GM23338 (cell line): ENCODE measurements at regions not wholly inside any gene's neighbourhood (a gene's known extent, or its start where the extent isn't known, plus 50 kb on each side); places are given as distances from the start of the nearest gene placed in this dataset.

Experiments
- ATAC-seq: fragments of 200-7000 bp; cut with Tn5 transposase; 3 replicates; pipeline ENCODE4 v1.9.1; 2020
- DNase-seq: peaks from one replicate; pipeline ENCODE4 v3.0.0-alpha.2; 2015; ENCODE audit warnings: low spot score
- H2AFZ ChIP-seq: fragments of 200-600 bp; sonication (generic); 2 replicates; pipeline ENCODE4 v1.8.0; 2016; ENCODE audit warnings: antibody characterized with exemption, mild to moderate bottlenecking, moderate library complexity
- H3F3A ChIP-seq: fragments of 200-600 bp; sonication (generic); replicated peaks from 2 replicates; pipeline ENCODE4 v1.8.0; 2017; ENCODE audit warnings: antibody characterized with exemption, mixed run types, low read depth
- H3K27ac ChIP-seq: fragments of 200-600 bp; sonication (generic); 2 replicates; pipeline ENCODE4 v1.6.1; 2016; ENCODE audit warnings: low read depth
- H3K27me3 ChIP-seq: fragments of 200-600 bp; sonication (generic); 2 replicates; pipeline ENCODE4 v1.8.0; 2016; ENCODE audit warnings: mild to moderate bottlenecking, mixed run types, moderate library complexity; ENCODE audit not compliant: insufficient read depth
- H3K36me3 ChIP-seq: fragments of 200-600 bp; sonication (generic); 2 replicates; pipeline ENCODE4 v1.8.0; 2016; ENCODE audit warnings: mild to moderate bottlenecking; ENCODE audit not compliant: insufficient read depth
- H3K4me1 ChIP-seq: fragments of 200-600 bp; sonication (generic); 2 replicates; pipeline ENCODE4 v1.8.0; 2016; ENCODE audit warnings: mild to moderate bottlenecking, moderate library complexity; ENCODE audit not compliant: insufficient read depth
- H3K4me2 ChIP-seq: fragments of 200-600 bp; sonication (generic); 2 replicates; pipeline ENCODE4 v1.7.1; 2017; ENCODE audit warnings: mixed run types
- H3K4me3 ChIP-seq: fragments of 200-600 bp; sonication (generic); 2 replicates; pipeline ENCODE4 v1.6.1; 2016; ENCODE audit warnings: mixed run types
- H3K79me2 ChIP-seq: fragments of 200-600 bp; sonication (generic); replicated peaks from 2 replicates; pipeline ENCODE4 v1.8.0; 2017; ENCODE audit warnings: mild to moderate bottlenecking; ENCODE audit not compliant: insufficient read depth
- H3K9me2 ChIP-seq: fragments of 200-600 bp; sonication (generic); 2 replicates; pipeline ENCODE4 v1.8.0; 2017; ENCODE audit not compliant: insufficient read depth
- H4K20me1 ChIP-seq: fragments of 200-600 bp; sonication (generic); replicated peaks from 2 replicates; pipeline ENCODE4 v1.8.0; 2017; ENCODE audit warnings: mild to moderate bottlenecking; ENCODE audit not compliant: insufficient read depth
- H3K27ac Mint-ChIP-seq: 2 replicates; pipeline ENCODE4 v1.8.0; 2020; ENCODE audit warnings: inconsistent platforms, mild to moderate bottlenecking, moderate library complexity, mixed read lengths
- H3K27me3 Mint-ChIP-seq: 3 replicates; pipeline ENCODE4 v1.8.0; 2022; ENCODE audit warnings: low read depth, mild to moderate bottlenecking, moderate library complexity, mixed read lengths, inconsistent platforms; ENCODE audit not compliant: insufficient read depth, poor library complexity
- H3K36me3 Mint-ChIP-seq: 3 replicates; pipeline ENCODE4 v1.8.0; 2021; ENCODE audit warnings: low read depth, mild to moderate bottlenecking, inconsistent platforms, moderate library complexity, mixed read lengths
- H3K4me1 Mint-ChIP-seq: 3 replicates; pipeline ENCODE4 v1.8.0; 2020; ENCODE audit warnings: mild to moderate bottlenecking, inconsistent platforms, mixed read lengths
- H3K4me3 Mint-ChIP-seq: 3 replicates; pipeline ENCODE4 v1.8.0; 2021; ENCODE audit warnings: moderate library complexity, mild to moderate bottlenecking, inconsistent platforms, mixed read lengths
- H3K9me3 Mint-ChIP-seq: 3 replicates; pipeline ENCODE4 v1.8.0; 2020; ENCODE audit warnings: moderate library complexity, mild to moderate bottlenecking, inconsistent platforms, mixed read lengths
- CREB1 ChIP-seq: fragments of 250-450 bp; sonication (Bioruptor Pico); IDR thresholded peaks from 2 replicates; pipeline ENCODE4 v1.5.0; 2020; ENCODE audit warnings: low read depth, mild to moderate bottlenecking, moderate library complexity
- CTCF ChIP-seq, 2 experiments: fragments of 200-600 bp in 1 of 2; sonication (generic) in 1 of 2; conservative IDR thresholded peaks; 2 replicates each; pipeline versions ENCODE4 v1.5.1 to v1.6.1; 2016 to 2017; ENCODE audit warnings: antibody characterized with exemption in 2 of 2, low read depth in 2 of 2, mild to moderate bottlenecking in 2 of 2, moderate library complexity in 1 of 2
- ETS1 ChIP-seq: IDR thresholded peaks from 2 replicates; pipeline ENCODE4 v1.6.1; 2016; ENCODE audit warnings: antibody characterized with exemption
- EZH2 ChIP-seq: fragments of 200-600 bp; sonication (generic); IDR thresholded peaks from one replicate; pipeline ENCODE4 v1.8.0; 2017; ENCODE audit warnings: antibody characterized with exemption, mild to moderate bottlenecking, low read depth; ENCODE audit not compliant: unreplicated experiment
- EZH2phosphoT487 ChIP-seq: fragments of 200-600 bp; sonication (generic); IDR thresholded peaks from one replicate; pipeline ENCODE4 v1.8.1; 2018; ENCODE audit warnings: antibody characterized with exemption; ENCODE audit not compliant: unreplicated experiment
- JUNB ChIP-seq: IDR thresholded peaks from one replicate; pipeline ENCODE4 v1.6.1; 2016; ENCODE audit warnings: antibody characterized with exemption; ENCODE audit not compliant: unreplicated experiment
- NANOG ChIP-seq: IDR thresholded peaks from 2 replicates; pipeline ENCODE4 v1.6.1; 2016; ENCODE audit warnings: antibody characterized with exemption, borderline replicate concordance
- POLR2AphosphoS5 ChIP-seq: IDR thresholded peaks from 2 replicates; pipeline ENCODE4 v1.6.1; 2016; ENCODE audit warnings: antibody characterized with exemption, low read depth
- REST ChIP-seq: IDR thresholded peaks from one replicate; pipeline ENCODE4 v1.6.1; 2018; ENCODE audit warnings: antibody characterized with exemption; ENCODE audit not compliant: unreplicated experiment
- STAT1 ChIP-seq: IDR thresholded peaks from one replicate; pipeline ENCODE4 v1.6.1; 2016; ENCODE audit warnings: antibody characterized with exemption; ENCODE audit not compliant: unreplicated experiment
- ZNF114 ChIP-seq: fragments of 250-450 bp; sonication (Bioruptor Pico); IDR thresholded peaks from 2 replicates; pipeline ENCODE4 v1.5.0; 2020; ENCODE audit warnings: mild to moderate bottlenecking, moderate library complexity
- ZNF331 ChIP-seq: fragments of 250-450 bp; sonication (Bioruptor Pico); IDR thresholded peaks from 2 replicates; pipeline ENCODE4 v1.5.0; 2020; ENCODE audit warnings: low read depth, mild to moderate bottlenecking, moderate library complexity
- ZNF462 ChIP-seq: fragments of 250-450 bp; sonication (Bioruptor Pico); IDR thresholded peaks from 2 replicates; pipeline ENCODE4 v1.5.0; 2020; ENCODE audit warnings: mild to moderate bottlenecking, moderate library complexity

GRCh38 chr11:121930004-121930965 is 185.7 kb downstream of the BLID start:
- no peaks in the 10 kb centered on the region for H3F3A ChIP-seq
- peak overlapping the region; percentile 4; the same call in 1 of the 2 replicates for H2AFZ ChIP-seq
- H3K79me2 ChIP-seq, result no peaks in the 10 kb centered on the region
- Mint-ChIP-seq H3K4me3 (no peak overlapping the region), H3K27me3 (peaks cover 3% of the 10 kb centered on the region), H3K4me1 (peaks cover 26% of the 10 kb centered on the region), H3K27ac (no peak overlapping the region), H3K9me3 (no peaks in the 10 kb centered on the region; the same call in 2 of the 3 replicates), H3K36me3 (no peaks in the 10 kb centered on the region)
- ATAC-seq, result peak; percentile 21
- peak overlapping the region; percentile 69 for H3K4me3 ChIP-seq
- peaks cover 9% of the 10 kb centered on the region; the same call in 1 of the 2 replicates for H3K9me2 ChIP-seq
- no peaks in the 10 kb centered on the region for H4K20me1 ChIP-seq
- DNase-seq, result peak; percentile 12
- H3K27me3 ChIP-seq, result peaks cover 8% of the 10 kb centered on the region; the same call in 1 of the 2 replicates
- H3K36me3 ChIP-seq, result no peaks in the 10 kb centered on the region
- no peak for TF ChIP-seq ZNF462
- TF ChIP-seq EZH2, result no peak
- no peak for TF ChIP-seq CREB1
- TF ChIP-seq ZNF114, result no peak
- TF ChIP-seq ZNF331 (CRISPR knock-in tag), result no peak
- TF ChIP-seq REST, result no peak
- no peak for TF ChIP-seq CTCF (conservative IDR thresholded peaks at IDR 0.05; ENCODE audit: low read depth in 2 of 2)
- no peak for TF ChIP-seq POLR2AphosphoS5
- TF ChIP-seq EZH2phosphoT487, result no peak
- no peak for TF ChIP-seq NANOG
- no peak for TF ChIP-seq ETS1
- no peak for TF ChIP-seq STAT1
- TF ChIP-seq JUNB, result no peak
- peaks cover 43% of the 10 kb centered on the region for H3K4me1 ChIP-seq
- H3K27ac ChIP-seq, result no peak overlapping the region
- H3K4me2 ChIP-seq, result peak overlapping the region; percentile 95
